A549 (cell line): ENCODE measurements at regions not wholly inside any gene's neighbourhood (a gene's known extent, or its start where the extent isn't known, plus 50 kb on each side); places are given as distances from the start of the nearest gene placed in this dataset.

Source experiments
- ATAC-seq, 2 experiments: fragments of 200-7000 bp in 1 of 2; fragments of >200 bp in 1 of 2; cut with Nextera tagmentation in 1 of 2; cut with Tn5 transposase in 1 of 2; 3 replicates each; pipeline versions ENCODE4 v1.8.0 to v1.9.1; 2018 to 2020; ENCODE audit warnings: mild to moderate bottlenecking in 1 of 2, moderate library complexity in 1 of 2
- CTCF ChIA-PET: fragments of 300-600 bp; sonication (Branson Sonifier 250); formaldehyde crosslinking; extraction: SDS; loops from one replicate; lab custom pipeline; 2021; ENCODE audit warnings: antibody characterized with exemption, inconsistent platforms; lab: Yijun Ruan, JAX
- POLR2A ChIA-PET: fragments of 350-600 bp; formaldehyde crosslinking; extraction: SDS; loops from one replicate; lab custom pipeline; 2021; ENCODE audit warnings: antibody characterized with exemption, inconsistent platforms; lab: Yijun Ruan, JAX
- DNase-seq, 2 experiments: peaks; one replicate each; pipeline versions ENCODE4 v3.0.0 to v3.0.0-alpha.2; 2011 to 2016; ENCODE audit warnings: low read depth in 1 of 2, low spot score in 1 of 2
- FAIRE-seq: peaks from 2 replicates; lab custom pipeline; 2011; peaks lifted over from hg19 to GRCh38; lab: Jason Lieb, UNC
- H3K27ac ChIP-seq, 2 experiments: fragments of >200 bp; sonication (Bioruptor Twin); formaldehyde crosslinking; 3 replicates each; pipeline ENCODE4 v1.5.1; 2016 to 2017
- H3K4me1 ChIP-seq: fragments of >200 bp; sonication (Bioruptor Twin); formaldehyde crosslinking; 3 replicates; pipeline ENCODE4 v1.6.1; 2016
- H3K4me2 ChIP-seq: fragments of >200 bp; sonication (Bioruptor Twin); formaldehyde crosslinking; 3 replicates; pipeline ENCODE4 v1.6.1; 2016
- H3K4me3 ChIP-seq: fragments of >200 bp; sonication (Bioruptor Twin); formaldehyde crosslinking; 3 replicates; pipeline ENCODE4 v1.5.1; 2016
- H3K9me3 ChIP-seq: fragments of >200 bp; sonication (Bioruptor Twin); formaldehyde crosslinking; 3 replicates; pipeline ENCODE4 v1.6.1; 2016
- BHLHE40 ChIP-seq: IDR thresholded peaks from 2 replicates; pipeline ENCODE4 v1.6.1; 2012; ENCODE audit warnings: low read depth, low read length, inconsistent platforms
- CHD4 ChIP-seq: fragments of 200-600 bp; sonication (generic); IDR thresholded peaks from 2 replicates; pipeline ENCODE4 v1.6.1; 2016; ENCODE audit warnings: antibody characterized with exemption, mild to moderate bottlenecking, borderline replicate concordance
- CTCF ChIP-seq: fragments of >200 bp; sonication (Bioruptor Twin); formaldehyde crosslinking; IDR thresholded peaks from 3 replicates; pipeline ENCODE4 v1.5.1; 2016
- EHF ChIP-seq: fragments of 250-450 bp; sonication (Bioruptor Pico); IDR thresholded peaks from 2 replicates; pipeline ENCODE4 v1.5.0; 2020; ENCODE audit warnings: mild to moderate bottlenecking
- EHMT2 ChIP-seq: fragments of 200-600 bp; sonication (generic); IDR thresholded peaks from 2 replicates; pipeline ENCODE4 v1.6.1; 2016; ENCODE audit warnings: antibody characterized with exemption, low read depth, mild to moderate bottlenecking, moderate library complexity
- EP300 ChIP-seq, 2 experiments: fragments of >200 bp; sonication (Bioruptor Twin); formaldehyde crosslinking; IDR thresholded peaks; 2 replicates in 1 of 2; 3 replicates in 1 of 2; pipeline ENCODE4 v1.6.1; 2016 to 2017
- ESRRA ChIP-seq: fragments of 150-350 bp; IDR thresholded peaks from 2 replicates; pipeline ENCODE4 v1.6.1; 2014; ENCODE audit warnings: mild to moderate bottlenecking, low read length, borderline replicate concordance
- FOSL2 ChIP-seq, 2 experiments: fragments of 450-650 bp in 1 of 2; fragments of >200 bp in 1 of 2; sonication (Bioruptor Twin) in 1 of 2; formaldehyde crosslinking; IDR thresholded peaks; 2 replicates each; pipeline versions ENCODE4 v1.5.0 to v1.6.1; 2016 to 2020; ENCODE audit warnings: mild to moderate bottlenecking in 1 of 2, moderate library complexity in 1 of 2
- FOXS1 ChIP-seq: fragments of 250-450 bp; sonication (Bioruptor Pico); IDR thresholded peaks from 2 replicates; pipeline ENCODE4 v1.5.0; 2020; ENCODE audit warnings: mild to moderate bottlenecking, moderate library complexity
- GATA3 ChIP-seq: IDR thresholded peaks from 2 replicates; pipeline ENCODE4 v1.6.1; 2012; ENCODE audit warnings: borderline replicate concordance
- HEYL ChIP-seq: fragments of 250-450 bp; sonication (Bioruptor Pico); IDR thresholded peaks from 2 replicates; pipeline ENCODE4 v1.8.0; 2021; ENCODE audit warnings: mild to moderate bottlenecking, moderate library complexity
- HOXA7 ChIP-seq: fragments of 250-450 bp; sonication (Bioruptor Pico); IDR thresholded peaks from 2 replicates; pipeline ENCODE4 v1.5.0; 2020; ENCODE audit warnings: mild to moderate bottlenecking, moderate library complexity
- HOXB5 ChIP-seq: fragments of 250-450 bp; sonication (Bioruptor Pico); IDR thresholded peaks from 2 replicates; pipeline ENCODE4 v1.5.0; 2020; ENCODE audit warnings: mild to moderate bottlenecking, moderate library complexity
- JUN ChIP-seq, 2 experiments: fragments of >200 bp; sonication (Bioruptor Twin); formaldehyde crosslinking; IDR thresholded peaks; 2 replicates in 1 of 2; 3 replicates in 1 of 2; pipeline ENCODE4 v1.6.1; 2016 to 2017
- KDM1A ChIP-seq: fragments of 200-600 bp; sonication (generic); IDR thresholded peaks from 2 replicates; pipeline ENCODE4 v1.6.1; 2016; ENCODE audit warnings: low read depth, mild to moderate bottlenecking
- KDM5A ChIP-seq: fragments of 200-600 bp; sonication (generic); IDR thresholded peaks from 2 replicates; pipeline ENCODE4 v1.6.1; 2016; ENCODE audit warnings: antibody characterized with exemption, mild to moderate bottlenecking
- MYC ChIP-seq: IDR thresholded peaks from 2 replicates; pipeline ENCODE4 v1.6.1; 2012; ENCODE audit warnings: mild to moderate bottlenecking, inconsistent platforms, low read length, improper control_type of control experiment, borderline replicate concordance
- PBX3 ChIP-seq: IDR thresholded peaks from 2 replicates; pipeline ENCODE4 v1.6.1; 2012
- PHF8 ChIP-seq: fragments of 200-600 bp; sonication (generic); IDR thresholded peaks from 2 replicates; pipeline ENCODE4 v1.6.1; 2016; ENCODE audit warnings: low read depth, mild to moderate bottlenecking, antibody characterized with exemption, moderate library complexity, borderline replicate concordance
- RAD21 ChIP-seq, 2 experiments: fragments of >200 bp in 1 of 2; sonication (Bioruptor Twin) in 1 of 2; formaldehyde crosslinking in 1 of 2; IDR thresholded peaks in 1 of 2; conservative IDR thresholded peaks in 1 of 2; 2 replicates in 1 of 2; 3 replicates in 1 of 2; pipeline ENCODE4 v1.6.1; 2012 to 2018; ENCODE audit warnings: inconsistent platforms in 1 of 2
- RFX5 ChIP-seq: fragments of 450-650 bp; IDR thresholded peaks from 2 replicates; pipeline ENCODE4 v1.7.1; 2014; ENCODE audit warnings: antibody characterized with exemption, mild to moderate bottlenecking, moderate library complexity
- RNF2 ChIP-seq: fragments of 200-600 bp; sonication (generic); IDR thresholded peaks from 2 replicates; pipeline ENCODE4 v1.6.1; 2016; ENCODE audit warnings: low read depth, mild to moderate bottlenecking, antibody characterized with exemption, moderate library complexity, borderline replicate concordance
- SMC3 ChIP-seq: fragments of >200 bp; sonication (Bioruptor Twin); formaldehyde crosslinking; IDR thresholded peaks from 3 replicates; pipeline ENCODE4 v1.6.1; 2018; ENCODE audit warnings: inconsistent platforms
- SREBF2 ChIP-seq: fragments of 450-650 bp; IDR thresholded peaks from 2 replicates; pipeline ENCODE4 v1.6.1; 2014; ENCODE audit warnings: mild to moderate bottlenecking, moderate library complexity
- TP53 ChIP-seq: fragments of 250-450 bp; sonication (Bioruptor Pico); IDR thresholded peaks from 2 replicates; pipeline ENCODE4 v1.5.0; 2021; ENCODE audit warnings: mild to moderate bottlenecking, moderate library complexity
- ZNF302 ChIP-seq: fragments of 250-450 bp; sonication (Bioruptor Pico); IDR thresholded peaks from 2 replicates; pipeline ENCODE4 v1.9.0; 2021; ENCODE audit warnings: inconsistent platforms, mild to moderate bottlenecking, moderate library complexity
- ZSCAN20 ChIP-seq: fragments of 250-450 bp; sonication (Bioruptor Pico); IDR thresholded peaks from 2 replicates; pipeline ENCODE4 v1.8.0; 2022; ENCODE audit warnings: mild to moderate bottlenecking, moderate library complexity
- WGBS: methylation state at CpG from one replicate; pipeline ENCODE4 v1.1.6; 2017; ENCODE audit errors: missing lambda C conversion rate; 5-methylcytosine and 5-hydroxymethylcytosine counted together
- TF ChIP-seq, protein P1 (sequence below): fragments of 150-350 bp; IDR thresholded peaks from 2 replicates; pipeline ENCODE4 v1.6.1; 2014; ENCODE audit warnings: low read depth, mild to moderate bottlenecking, low read length
- TF ChIP-seq, protein P2 (sequence below): fragments of 250-450 bp; sonication (Bioruptor Pico); IDR thresholded peaks from 2 replicates; pipeline ENCODE4 v1.5.0; 2020; ENCODE audit warnings: low read depth, mild to moderate bottlenecking, moderate library complexity

- TF ChIP-seq, protein P1, sequence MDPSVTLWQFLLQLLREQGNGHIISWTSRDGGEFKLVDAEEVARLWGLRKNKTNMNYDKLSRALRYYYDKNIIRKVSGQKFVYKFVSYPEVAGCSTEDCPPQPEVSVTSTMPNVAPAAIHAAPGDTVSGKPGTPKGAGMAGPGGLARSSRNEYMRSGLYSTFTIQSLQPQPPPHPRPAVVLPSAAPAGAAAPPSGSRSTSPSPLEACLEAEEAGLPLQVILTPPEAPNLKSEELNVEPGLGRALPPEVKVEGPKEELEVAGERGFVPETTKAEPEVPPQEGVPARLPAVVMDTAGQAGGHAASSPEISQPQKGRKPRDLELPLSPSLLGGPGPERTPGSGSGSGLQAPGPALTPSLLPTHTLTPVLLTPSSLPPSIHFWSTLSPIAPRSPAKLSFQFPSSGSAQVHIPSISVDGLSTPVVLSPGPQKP, result no peak
- TF ChIP-seq KDM1A (no peak), HOXA7 (CRISPR knock-in tag) (no peak), ZSCAN20 (no peak), SREBF2 (no peak), CTCF (no peak)
Measured at GRCh38 chr5:14077501-14077900, 65.6 kb upstream of the TRIO start (continued).

- WGBS, result 75% methylated on average over 7 of the region's 7 CpGs
- Histone ChIP-seq H3K4me2 (no peak overlapping the region), H3K9me3 (no peaks in the 10 kb centered on the region), H3K27ac (no peak overlapping the region), H3K4me1 (no peaks in the 10 kb centered on the region)
- FAIRE-seq (no peak), DNase-seq (no peak)
- CTCF ChIA-PET, result interaction anchor here (1.2 to 1.7 kb wide), 3 partner anchors 32 to 194 kb away, joined by 3 to 6 read pairs (median 4); no protein-coding TSS in a partner anchor
- POLR2A ChIA-PET, result no interaction called here
- no peak for TF ChIP-seq SREBF2
- TF ChIP-seq FOXS1, result no peak
- TF ChIP-seq GATA3, result no peak
- TF ChIP-seq SMC3, result no peak
- TF ChIP-seq FOSL2 (IDR thresholded peaks at IDR 0.05), result no peak
- no peak for TF ChIP-seq FOSL2 (CRISPR knock-in tag; IDR thresholded peaks at IDR 0.05)
- TF ChIP-seq JUN (IDR thresholded peaks at IDR 0.05), result no peak
- no peak for TF ChIP-seq RAD21 (conservative IDR thresholded peaks at IDR 0.05 in 1 of 2, IDR thresholded peaks at IDR 0.05 in 1 of 2)
- no peak for TF ChIP-seq HEYL
- no peak for TF ChIP-seq EHMT2
- TF ChIP-seq BHLHE40, result no peak
- no peak for TF ChIP-seq PBX3
- no peak for TF ChIP-seq PHF8
- no peak for TF ChIP-seq EP300 (IDR thresholded peaks at IDR 0.05)
- TF ChIP-seq EHF (CRISPR knock-in tag), result no peak
- TF ChIP-seq RNF2, result no peak
- no peak for TF ChIP-seq CHD4
- TF ChIP-seq KDM5A, result no peak
- TF ChIP-seq RFX5, result no peak
- TF ChIP-seq, all 56 proteins: peak for 0
- ATAC-seq, result no peak
- no peak overlapping the region for H3K4me3 ChIP-seq
Measured at GRCh38 chr5:14076561-14076960, 66.6 kb upstream of the TRIO start.

GRCh38 chr5:14075937-14076336, 67.2 kb upstream of the TRIO start:
- FAIRE-seq (no peak), DNase-seq (no peak), ATAC-seq (no peak)
- no peak for TF ChIP-seq CTCF
- no peak for TF ChIP-seq HOXB5
- no peak for TF ChIP-seq BHLHE40
- no peak for TF ChIP-seq TP53
- no peak for TF ChIP-seq MYC
- TF ChIP-seq CHD4, result no peak
- TF ChIP-seq EHF (CRISPR knock-in tag), result no peak
- TF ChIP-seq, protein P2, sequence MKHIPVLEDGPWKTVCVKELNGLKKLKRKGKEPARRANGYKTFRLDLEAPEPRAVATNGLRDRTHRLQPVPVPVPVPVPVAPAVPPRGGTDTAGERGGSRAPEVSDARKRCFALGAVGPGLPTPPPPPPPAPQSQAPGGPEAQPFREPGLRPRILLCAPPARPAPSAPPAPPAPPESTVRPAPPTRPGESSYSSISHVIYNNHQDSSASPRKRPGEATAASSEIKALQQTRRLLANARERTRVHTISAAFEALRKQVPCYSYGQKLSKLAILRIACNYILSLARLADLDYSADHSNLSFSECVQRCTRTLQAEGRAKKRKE (CRISPR knock-in tag), result no peak
- no peak for TF ChIP-seq ZNF302
- TF ChIP-seq KDM5A, result no peak
- no peak for TF ChIP-seq HEYL
- no peak for TF ChIP-seq ESRRA
- TF ChIP-seq RNF2, result no peak
- TF ChIP-seq GATA3, result no peak
- POLR2A ChIA-PET, result no interaction called here
- no peaks in the 10 kb centered on the region for H3K9me3 ChIP-seq
- H3K4me2 ChIP-seq, result no peak overlapping the region
- no peak overlapping the region for H3K27ac ChIP-seq
- CTCF ChIA-PET, result interaction anchor here (1.7 kb wide), 1 partner anchor 32 kb away, joined by 6 read pairs; no protein-coding TSS in a partner anchor
- H3K4me1 ChIP-seq, result no peaks in the 10 kb centered on the region
- 85% methylated on average over 11 of the region's 11 CpGs for WGBS
- H3K4me3 ChIP-seq, result no peak overlapping the region
